HG02973 (cell line): ENCODE measurements at regions not wholly inside any gene's neighbourhood (a gene's known extent, or its start where the extent isn't known, plus 50 kb on each side); places are given as distances from the start of the nearest gene placed in this dataset.
"Not testable (repeated sequence)": the region's sequence is repeated elsewhere in the genome, so short reads cannot be mapped to it uniquely, and the experiment has no call there.

ENCODE experiments used
- ATAC-seq: cut with Tn5 transposase; IDR thresholded peaks from one replicate; pipeline ENCODE4 v1.9.1; 2021; ENCODE audit warnings: moderate library complexity; ENCODE audit not compliant: unreplicated experiment

- ATAC-seq, result no peak
Measured at GRCh38 chr3:72171946-72172345, 387.0 kb upstream of the PROK2 start.

GRCh38 chr3:72171463-72171881, 386.5 kb upstream of the PROK2 start:
- ATAC-seq, result no peak

DNA sequence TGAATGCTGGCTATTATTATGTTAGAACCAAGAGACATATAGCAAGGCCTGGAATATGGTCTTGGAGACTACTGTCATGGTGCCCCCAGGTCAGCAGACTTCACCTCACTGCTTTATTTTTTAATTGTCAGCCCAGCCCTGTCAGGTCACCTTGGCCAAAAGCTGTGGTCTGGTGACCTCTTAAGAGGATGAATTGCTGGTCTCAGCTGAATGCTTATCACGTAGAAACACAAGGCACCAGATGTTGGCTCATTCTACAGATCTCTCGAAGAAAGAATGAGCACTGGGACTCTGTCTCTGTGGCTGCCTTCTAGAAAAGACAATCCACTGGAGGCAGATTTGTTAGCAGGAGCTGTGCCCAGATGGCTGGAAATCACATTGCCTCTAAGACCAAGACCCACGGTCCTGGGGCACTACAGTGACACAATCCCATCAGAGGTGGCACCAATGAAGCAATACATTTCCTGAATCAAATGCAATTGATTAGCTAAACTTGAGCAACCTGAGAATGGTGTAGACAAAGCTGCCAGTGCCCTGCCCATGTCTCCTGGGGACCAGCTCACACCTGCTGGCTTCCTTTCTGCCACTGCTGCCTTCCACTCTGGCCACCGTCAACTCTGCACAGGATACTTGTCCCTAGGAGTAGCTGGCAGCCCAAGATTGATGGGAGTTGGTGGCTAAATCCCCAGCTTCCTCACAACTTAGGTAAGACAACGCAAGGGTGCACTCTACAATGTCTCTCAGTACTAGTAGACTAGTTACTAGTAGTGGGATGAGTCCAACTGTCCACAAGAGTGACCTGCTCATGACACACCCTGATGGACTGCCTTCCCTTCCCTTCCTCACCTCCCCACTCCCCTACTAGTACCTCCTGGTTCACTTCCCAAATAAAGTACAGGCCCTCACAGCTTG, 384.9 kb upstream of the PROK2 start:
- no peak for ATAC-seq

GRCh38 chr3:72169120-72169519, 384.2 kb upstream of the PROK2 start:
- no peak for ATAC-seq

DNA sequence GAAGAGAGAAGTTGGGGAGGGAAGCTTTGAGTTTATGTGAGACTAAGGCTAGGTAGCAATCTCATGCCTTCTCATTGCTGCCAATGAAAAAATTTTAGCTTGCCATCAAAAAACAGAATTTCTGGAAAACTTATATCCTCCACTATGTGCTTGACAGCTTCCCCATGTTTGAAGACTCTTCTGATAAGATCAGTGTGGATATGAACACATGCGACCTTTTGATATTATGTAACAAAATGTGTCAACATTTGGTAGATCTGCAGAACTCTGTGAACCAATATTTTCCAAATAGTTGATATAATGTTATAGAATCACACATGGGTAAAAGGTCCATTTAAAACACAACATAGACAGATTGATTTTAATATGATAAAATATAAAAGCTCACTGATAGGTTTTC, 380.9 kb upstream of the PROK2 start:
- no peak for ATAC-seq

GRCh38 chr3:72165317-72165716, 380.4 kb upstream of the PROK2 start:
- no peak for ATAC-seq

- no peak for ATAC-seq
Measured at GRCh38 chr3:72164635-72164978, 379.7 kb upstream of the PROK2 start.

DNA sequence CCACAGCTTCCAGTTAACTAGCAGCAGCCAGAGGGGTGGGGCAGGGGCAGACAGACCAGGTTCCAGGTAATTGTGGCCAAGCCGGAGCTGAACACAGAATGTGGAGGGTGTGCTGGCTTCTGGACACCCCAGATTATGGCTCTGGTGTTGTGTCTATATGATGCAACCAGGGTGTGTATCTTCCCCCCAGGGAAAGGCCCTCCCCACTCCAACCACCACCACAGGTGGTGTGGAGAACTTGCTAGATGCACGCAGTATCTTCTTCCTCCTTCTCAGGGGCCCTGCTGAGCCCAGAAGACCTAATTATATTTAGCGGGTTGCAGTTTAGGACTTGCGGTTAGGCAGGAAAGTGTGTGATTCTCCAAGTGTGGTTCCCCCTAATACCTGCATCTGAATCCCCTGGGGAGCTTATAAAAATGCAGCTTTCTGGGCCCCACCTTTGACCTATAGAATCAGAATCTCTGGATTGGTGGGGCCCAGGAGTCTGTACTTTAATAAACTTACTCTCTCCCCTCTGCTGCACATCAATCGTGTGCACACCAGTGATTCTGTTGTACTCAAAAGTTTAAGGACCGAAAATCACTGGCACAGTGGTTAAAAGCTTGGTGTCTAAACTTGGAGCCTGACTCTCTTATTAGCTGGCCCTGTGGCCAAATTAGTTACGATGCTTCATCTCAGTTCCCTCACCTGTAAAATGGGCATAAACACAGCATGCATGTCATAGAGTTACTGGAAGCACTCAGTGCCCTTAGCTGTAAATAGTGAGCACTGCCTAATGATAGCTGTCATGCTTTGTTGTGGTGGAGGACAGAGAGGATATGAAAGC, 379.1 kb upstream of the PROK2 start:
- peak; percentile 87 for ATAC-seq

GRCh38 chr3:72162649-72163184, 377.8 kb upstream of the PROK2 start:
- no peak for ATAC-seq

DNA sequence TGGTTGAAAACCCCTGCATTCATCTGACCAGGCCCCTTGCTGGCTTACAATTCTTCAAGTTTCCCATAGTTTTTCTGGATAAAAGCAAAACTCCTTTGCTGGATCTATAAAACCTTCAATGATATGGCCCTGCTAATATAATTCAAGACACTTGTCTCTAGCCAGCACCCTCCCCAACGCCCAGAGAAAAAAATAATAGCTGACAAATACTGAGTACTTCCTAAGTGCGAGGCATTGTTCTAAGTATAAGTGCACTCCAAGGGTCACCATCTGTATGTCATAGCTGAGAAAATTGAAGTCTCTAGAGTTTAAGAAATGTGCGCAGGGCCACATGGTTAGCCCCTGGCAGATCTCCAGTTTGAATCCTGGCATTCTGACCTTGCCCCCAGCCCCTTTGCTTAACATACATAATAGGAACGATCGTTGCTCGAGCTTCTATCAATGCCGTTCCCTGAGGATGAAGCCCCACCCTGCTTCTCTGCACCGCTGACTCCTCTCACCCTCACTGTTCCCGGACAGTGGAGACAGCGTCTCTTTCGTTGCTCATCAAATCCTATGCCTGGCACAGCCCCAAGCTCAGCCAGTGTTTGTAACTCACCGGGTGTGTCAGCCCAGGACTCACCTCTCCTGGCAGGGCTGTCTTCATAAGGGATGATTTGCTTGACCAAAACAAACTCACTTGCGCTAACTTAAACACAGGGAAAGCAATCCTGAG, 377.1 kb upstream of the PROK2 start:
- no peak for ATAC-seq

- ATAC-seq, result not testable (repeated sequence)
Measured at GRCh38 chr3:72161285-72161684, 376.3 kb upstream of the PROK2 start.

DNA sequence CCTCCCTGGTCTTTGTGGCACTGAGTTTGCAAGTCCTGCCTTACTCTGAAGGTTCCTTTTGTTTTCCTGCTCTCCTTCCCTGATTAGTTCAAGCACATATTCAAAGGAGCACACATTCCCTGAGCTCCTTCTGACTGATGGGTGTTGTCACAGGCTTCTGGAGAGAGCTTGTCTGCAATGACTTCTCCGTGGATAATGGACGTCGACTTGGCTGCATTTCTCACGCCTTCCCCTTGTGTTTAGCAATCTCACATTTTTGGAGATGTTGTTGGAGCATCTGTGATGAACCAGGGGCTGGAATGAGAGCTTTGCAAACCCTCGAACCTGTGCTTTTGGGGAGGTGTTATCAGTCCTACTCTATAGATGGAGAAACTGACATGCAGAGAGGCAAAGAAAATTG, 375.4 kb upstream of the PROK2 start:
- ATAC-seq, result no peak

DNA sequence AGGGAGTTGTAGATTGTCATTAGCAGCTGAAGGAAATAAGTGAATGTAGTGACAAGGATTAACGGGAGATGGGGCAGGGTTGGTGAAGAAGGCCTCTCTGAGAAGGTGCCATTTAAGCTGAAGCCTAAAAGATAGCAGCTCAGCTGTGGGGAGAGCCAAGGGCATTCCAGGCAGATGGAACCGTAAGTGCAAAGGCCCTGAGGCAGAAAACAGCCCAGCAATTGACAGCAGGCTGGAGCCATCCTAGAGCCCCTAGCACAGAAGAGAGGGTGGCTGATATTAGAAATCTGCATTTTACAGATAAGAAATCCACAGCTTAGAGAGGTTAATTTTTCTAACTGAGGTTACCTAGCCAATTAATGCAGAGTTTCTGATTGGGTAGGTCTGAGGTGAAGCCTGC, 374.5 kb upstream of the PROK2 start:
- ATAC-seq, result no peak

- no peak for ATAC-seq
Measured at GRCh38 chr3:72158639-72159326, 373.8 kb upstream of the PROK2 start.

DNA sequence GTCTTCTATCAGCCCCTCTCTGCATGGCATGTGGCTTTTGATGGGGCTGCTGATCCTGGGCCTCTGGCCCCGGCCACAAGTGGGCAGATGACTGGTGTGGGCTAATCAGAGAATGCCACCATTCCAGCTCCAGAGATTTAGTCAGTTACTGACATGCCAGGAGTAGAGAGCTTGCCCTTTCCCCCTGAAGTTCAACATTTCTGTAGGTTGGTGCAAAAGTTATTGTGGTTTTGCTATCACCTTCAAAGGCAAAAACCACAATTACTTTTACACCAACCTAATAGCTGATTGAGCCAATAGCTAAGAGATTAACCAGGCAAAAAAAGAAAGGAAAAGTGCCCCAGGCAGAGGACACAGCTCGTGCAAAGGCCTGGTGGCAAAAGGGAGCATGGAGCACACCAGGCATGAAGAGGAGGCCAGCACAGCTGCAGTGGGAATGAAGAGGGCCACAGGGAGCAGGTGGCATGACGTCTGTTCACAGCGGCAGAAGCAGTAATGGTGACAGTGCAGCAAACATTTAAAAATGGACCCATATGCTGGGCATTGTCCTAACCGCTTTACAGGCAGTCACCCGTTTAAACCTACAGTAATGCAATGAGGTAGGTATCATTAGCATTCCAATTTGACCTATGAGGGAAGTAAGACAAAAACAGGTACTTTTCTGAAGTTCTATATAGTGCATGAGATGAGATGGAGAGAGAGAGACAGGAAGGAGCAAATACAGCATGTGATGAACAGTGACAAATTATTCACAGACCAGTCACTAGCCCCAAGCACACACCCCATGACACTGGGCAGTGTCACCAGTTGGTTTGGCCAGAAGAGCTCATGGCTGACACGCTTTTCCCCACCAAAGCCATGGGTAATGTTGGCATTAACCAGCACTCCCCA, 373.0 kb upstream of the PROK2 start:
- ATAC-seq, result no peak

DNA sequence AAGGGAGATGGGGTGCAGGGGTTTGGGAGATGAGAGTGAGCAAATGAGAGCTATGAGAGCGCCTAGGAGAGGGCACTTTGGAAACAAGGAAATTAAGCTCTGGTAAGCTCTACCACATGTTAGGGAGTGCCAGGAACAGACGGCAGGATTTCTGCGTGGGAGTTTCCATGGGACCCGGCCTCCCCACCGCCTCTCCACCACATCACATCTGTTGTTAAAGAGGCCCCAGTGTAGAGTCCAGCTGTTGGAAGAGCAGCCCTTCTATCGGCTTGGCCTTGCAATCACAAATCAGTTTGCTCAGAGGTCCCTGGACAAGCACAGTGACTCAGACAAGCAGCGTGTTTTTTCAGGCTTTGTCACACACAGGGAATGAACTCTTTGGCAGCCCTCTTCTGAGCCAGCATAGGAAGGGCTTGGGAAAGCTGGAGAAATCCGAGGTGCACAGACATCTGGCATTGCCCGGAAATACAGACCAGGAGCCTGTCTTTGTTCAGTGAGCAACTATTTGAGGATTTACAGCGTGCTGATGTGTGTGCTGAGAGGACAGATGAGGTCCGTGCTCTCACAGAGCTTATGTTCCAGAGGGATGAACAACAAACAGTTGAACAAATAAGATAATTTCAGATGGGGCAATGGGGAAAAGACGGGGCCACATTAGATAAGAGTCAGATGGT, 370.6 kb upstream of the PROK2 start:
- no peak for ATAC-seq

GRCh38 chr3:72154391-72155335, 369.7 kb upstream of the PROK2 start:
- ATAC-seq, result no peak
